Adrenal gland (tissue), 5 donors: ENCODE measurements at regions not wholly inside any gene's neighbourhood (a gene's known extent, or its start where the extent isn't known, plus 50 kb on each side); places are given as distances from the start of the nearest gene placed in this dataset.
A peak's percentile ranks its signal among the peaks of the same experiment; 100 is the strongest.

ENCODE experiments used
- POLR2A ChIP-seq, 2 donors: fragments of 450-650 bp; IDR thresholded peaks; one replicate each; pipeline ENCODE4 v1.6.1; 2017; ENCODE audit warnings: antibody characterized with exemption in 2 of 2, mild to moderate bottlenecking in 2 of 2, moderate library complexity in 1 of 2
- TF ChIP-seq, protein P1 (sequence below), 6 experiments: fragments of 450-650 bp in 4 of 6; fragments of 200-600 bp in 2 of 6; sonication (generic) in 1 of 6; IDR thresholded peaks; 1 replicate in 5 of 6; 2 replicates in 1 of 6; pipeline versions ENCODE4 v1.5.1 to v1.8.0; 2016 to 2021; ENCODE audit warnings: antibody characterized with exemption in 6 of 6, mild to moderate bottlenecking in 2 of 6, moderate library complexity in 1 of 6
- donor health status: DM: no; HTN: no; CAD: no.

DNA sequence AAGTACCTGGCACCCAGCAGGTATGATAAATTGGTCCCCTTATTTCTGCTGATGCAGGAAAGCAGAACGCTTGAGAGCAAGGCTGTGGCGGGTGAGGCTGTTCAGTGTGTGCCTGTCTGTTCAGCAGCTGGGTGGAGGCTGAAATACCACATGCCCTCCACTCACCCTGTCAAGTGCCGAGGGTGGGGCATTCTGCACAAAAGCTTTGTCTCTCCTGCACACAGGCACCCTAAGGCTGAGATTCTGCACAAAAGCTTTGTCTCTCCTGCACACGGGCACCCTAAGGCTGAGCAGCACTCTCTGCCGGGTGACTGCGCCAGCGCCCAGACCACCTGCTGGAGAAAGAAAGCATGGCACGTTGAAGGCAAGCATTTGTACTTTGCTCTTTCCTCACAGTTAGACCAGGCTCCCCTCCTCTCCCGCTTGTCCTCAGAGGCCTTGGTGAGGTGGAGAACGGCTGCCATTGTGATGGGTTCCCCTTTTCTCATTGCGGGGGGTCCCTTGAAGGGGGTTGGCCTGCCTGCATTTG is 97.5 kb downstream of the BDH1 start:
- TF ChIP-seq, protein P1, sequence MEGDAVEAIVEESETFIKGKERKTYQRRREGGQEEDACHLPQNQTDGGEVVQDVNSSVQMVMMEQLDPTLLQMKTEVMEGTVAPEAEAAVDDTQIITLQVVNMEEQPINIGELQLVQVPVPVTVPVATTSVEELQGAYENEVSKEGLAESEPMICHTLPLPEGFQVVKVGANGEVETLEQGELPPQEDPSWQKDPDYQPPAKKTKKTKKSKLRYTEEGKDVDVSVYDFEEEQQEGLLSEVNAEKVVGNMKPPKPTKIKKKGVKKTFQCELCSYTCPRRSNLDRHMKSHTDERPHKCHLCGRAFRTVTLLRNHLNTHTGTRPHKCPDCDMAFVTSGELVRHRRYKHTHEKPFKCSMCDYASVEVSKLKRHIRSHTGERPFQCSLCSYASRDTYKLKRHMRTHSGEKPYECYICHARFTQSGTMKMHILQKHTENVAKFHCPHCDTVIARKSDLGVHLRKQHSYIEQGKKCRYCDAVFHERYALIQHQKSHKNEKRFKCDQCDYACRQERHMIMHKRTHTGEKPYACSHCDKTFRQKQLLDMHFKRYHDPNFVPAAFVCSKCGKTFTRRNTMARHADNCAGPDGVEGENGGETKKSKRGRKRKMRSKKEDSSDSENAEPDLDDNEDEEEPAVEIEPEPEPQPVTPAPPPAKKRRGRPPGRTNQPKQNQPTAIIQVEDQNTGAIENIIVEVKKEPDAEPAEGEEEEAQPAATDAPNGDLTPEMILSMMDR (IDR thresholded peaks at IDR 0.05) = peak in 2 of 6 experiments; percentile 12 to 38
- no peak for TF ChIP-seq POLR2A (IDR thresholded peaks at IDR 0.05)
